HEK293 (cell line): ENCODE measurements at regions not wholly inside any gene's neighbourhood (a gene's known extent, or its start where the extent isn't known, plus 50 kb on each side); places are given as distances from the start of the nearest gene placed in this dataset.

Source experiments
- CTCF ChIA-PET: fragments of 350-600 bp; formaldehyde crosslinking; extraction: SDS; loops from one replicate; lab custom pipeline; 2021; ENCODE audit warnings: antibody characterized with exemption; lab: Yijun Ruan, JAX
- POLR2A ChIA-PET: fragments of 300-600 bp; formaldehyde crosslinking; extraction: SDS; loops from one replicate; lab custom pipeline; 2020; ENCODE audit warnings: antibody characterized with exemption, inconsistent platforms; lab: Yijun Ruan, JAX
- H3K27ac ChIP-seq: fragments of 200-500 bp; sonication (Bioruptor generic); 2 replicates; pipeline ENCODE4 v1.5.1; 2014; ENCODE audit warnings: low read depth, low read length, control low read depth, inconsistent platforms; ENCODE audit errors: extremely low read depth
- H3K36me3 ChIP-seq, 2 experiments: fragments of 200-500 bp in 1 of 2; sonication (Bioruptor generic) in 1 of 2; 1 replicate in 1 of 2; 2 replicates in 1 of 2; pipeline ENCODE4 v1.5.1; 2014 to 2017; ENCODE audit warnings: inconsistent platforms in 2 of 2, low read length in 2 of 2; ENCODE audit not compliant: control insufficient read depth in 2 of 2, insufficient read depth in 1 of 2
- H3K4me1 ChIP-seq: fragments of 200-500 bp; sonication (Bioruptor generic); 2 replicates; pipeline ENCODE4 v1.5.1; 2014; ENCODE audit warnings: mild to moderate bottlenecking, low read length, inconsistent platforms; ENCODE audit not compliant: control insufficient read depth, insufficient read depth
- H3K4me3 ChIP-seq: 2 replicates; pipeline ENCODE4 v1.5.1; 2011; ENCODE audit warnings: low read depth, mild to moderate bottlenecking, control low read depth, low read length, moderate library complexity
- H3K9me3 ChIP-seq: fragments of 200-500 bp; sonication (Bioruptor generic); 2 replicates; pipeline ENCODE4 v1.5.1; 2014; ENCODE audit warnings: low read depth, low read length, inconsistent platforms; ENCODE audit not compliant: control insufficient read depth, insufficient read depth
- HOXD13 ChIP-seq: sonication (generic); formaldehyde crosslinking; IDR thresholded peaks from 2 replicates; pipeline ENCODE4 v1.8.0; 2022; ENCODE audit warnings: missing genetic modification reagents, borderline replicate concordance
- MZF1 ChIP-seq: fragments of 450-650 bp; formaldehyde crosslinking; IDR thresholded peaks from 2 replicates; pipeline ENCODE4 v1.5.1; 2017; ENCODE audit warnings: missing biosample characterization, missing genetic modification characterization, borderline replicate concordance
- PRDM1 ChIP-seq: fragments of 450-650 bp; formaldehyde crosslinking; IDR thresholded peaks from 2 replicates; pipeline ENCODE4; 2016; ENCODE audit warnings: missing biosample characterization, missing genetic modification characterization
- SETDB1 ChIP-seq: IDR thresholded peaks from one replicate; pipeline ENCODE4 v1.6.1; 2017; ENCODE audit warnings: mild to moderate bottlenecking, low read length, moderate library complexity, mixed read lengths; ENCODE audit not compliant: insufficient read length
- ZBTB1 ChIP-seq: fragments of 450-650 bp; formaldehyde crosslinking; IDR thresholded peaks from 2 replicates; pipeline ENCODE4 v1.5.1; 2016; ENCODE audit warnings: missing biosample characterization, missing genetic modification characterization
- ZBTB26 ChIP-seq: fragments of 450-650 bp; formaldehyde crosslinking; optimal IDR thresholded peaks from 2 replicates; pipeline ENCODE3; 2016; ENCODE audit warnings: missing biosample characterization, mild to moderate bottlenecking, missing genetic modification characterization
- ZBTB44 ChIP-seq: fragments of 450-650 bp; IDR thresholded peaks from 2 replicates; pipeline ENCODE4 v1.5.1; 2018; ENCODE audit warnings: missing biosample characterization, mild to moderate bottlenecking, missing genetic modification characterization
- ZFP3 ChIP-seq: fragments of 450-650 bp; formaldehyde crosslinking; IDR thresholded peaks from 2 replicates; pipeline ENCODE4 v1.5.1; 2016; ENCODE audit warnings: low read depth, missing biosample characterization, missing genetic modification characterization
- ZNF133 ChIP-seq: fragments of 450-650 bp; formaldehyde crosslinking; IDR thresholded peaks from 2 replicates; pipeline ENCODE4 v1.5.1; 2016; ENCODE audit warnings: missing biosample characterization, missing genetic modification characterization
- ZNF157 ChIP-seq: fragments of 450-650 bp; formaldehyde crosslinking; IDR thresholded peaks from 2 replicates; pipeline ENCODE4 v1.5.1; 2016; ENCODE audit warnings: missing biosample characterization, missing genetic modification characterization
- ZNF16 ChIP-seq: fragments of 450-650 bp; formaldehyde crosslinking; IDR thresholded peaks from 2 replicates; pipeline ENCODE4 v1.5.1; 2016; ENCODE audit warnings: low read depth, missing biosample characterization, missing genetic modification characterization
- ZNF211 ChIP-seq: fragments of 450-650 bp; formaldehyde crosslinking; IDR thresholded peaks from 2 replicates; pipeline ENCODE4 v1.5.1; 2016; ENCODE audit warnings: low read depth, missing biosample characterization, missing genetic modification characterization
- ZNF221 ChIP-seq: fragments of 450-650 bp; formaldehyde crosslinking; IDR thresholded peaks from 2 replicates; pipeline ENCODE4 v1.5.1; 2017; ENCODE audit warnings: missing biosample characterization, missing genetic modification characterization, borderline replicate concordance
- ZNF274 ChIP-seq, 2 experiments: fragments of 200-500 bp in 1 of 2; fragments of 450-650 bp in 1 of 2; sonication (Bioruptor generic) in 1 of 2; formaldehyde crosslinking in 1 of 2; IDR thresholded peaks; 2 replicates each; pipeline versions ENCODE4 v1.5.1 to v1.6.1; 2014 to 2016; ENCODE audit warnings: borderline replicate concordance in 1 of 2, inconsistent platforms in 1 of 2, low read length in 1 of 2, missing biosample characterization in 1 of 2, missing genetic modification characterization in 1 of 2
- ZNF341 ChIP-seq: fragments of 450-650 bp; formaldehyde crosslinking; IDR thresholded peaks from 2 replicates; pipeline ENCODE4; 2016; ENCODE audit warnings: low read depth, missing biosample characterization, missing genetic modification characterization
- ZNF391 ChIP-seq: fragments of 450-650 bp; formaldehyde crosslinking; IDR thresholded peaks from 2 replicates; pipeline ENCODE4 v1.5.1; 2016; ENCODE audit warnings: low read depth, missing biosample characterization, missing genetic modification characterization, borderline replicate concordance
- ZNF398 ChIP-seq: fragments of 450-650 bp; formaldehyde crosslinking; IDR thresholded peaks from 2 replicates; pipeline ENCODE4 v1.5.1; 2017; ENCODE audit warnings: missing biosample characterization, missing genetic modification characterization
- ZNF426 ChIP-seq: fragments of 450-650 bp; formaldehyde crosslinking; IDR thresholded peaks from 2 replicates; pipeline ENCODE4 v1.5.1; 2017; ENCODE audit warnings: missing biosample characterization, missing genetic modification characterization, mild to moderate bottlenecking, inconsistent platforms, moderate library complexity
- ZNF555 ChIP-seq: fragments of 450-650 bp; formaldehyde crosslinking; conservative IDR thresholded peaks from 2 replicates; pipeline ENCODE4 v1.5.1; 2017; ENCODE audit warnings: missing biosample characterization, mild to moderate bottlenecking, missing genetic modification characterization, inconsistent platforms
- ZNF585B ChIP-seq: fragments of 450-650 bp; formaldehyde crosslinking; IDR thresholded peaks from 2 replicates; pipeline ENCODE4 v1.5.1; 2016; ENCODE audit warnings: missing biosample characterization, missing genetic modification characterization
- ZNF629 ChIP-seq: fragments of 450-650 bp; formaldehyde crosslinking; IDR thresholded peaks from 2 replicates; pipeline ENCODE4 v1.5.1; 2017; ENCODE audit warnings: missing biosample characterization, missing genetic modification characterization
- ZNF639 ChIP-seq: fragments of 450-650 bp; formaldehyde crosslinking; IDR thresholded peaks from 2 replicates; pipeline ENCODE4 v1.5.1; 2016; ENCODE audit warnings: missing biosample characterization, missing genetic modification characterization
- ZNF664 ChIP-seq: fragments of 450-650 bp; formaldehyde crosslinking; IDR thresholded peaks from 2 replicates; pipeline ENCODE4 v1.5.1; 2016; ENCODE audit warnings: missing biosample characterization, missing genetic modification characterization
- ZNF704 ChIP-seq: fragments of 450-650 bp; formaldehyde crosslinking; IDR thresholded peaks from 2 replicates; pipeline ENCODE4 v1.5.1; 2016; ENCODE audit warnings: missing biosample characterization, missing genetic modification characterization
- ZNF707 ChIP-seq: fragments of 450-650 bp; formaldehyde crosslinking; IDR thresholded peaks from 2 replicates; pipeline ENCODE4 v1.5.1; 2016; ENCODE audit warnings: missing biosample characterization, missing genetic modification characterization
- ZNF768 ChIP-seq: fragments of 450-650 bp; formaldehyde crosslinking; IDR thresholded peaks from 2 replicates; pipeline ENCODE4 v1.5.1; 2018; ENCODE audit warnings: missing biosample characterization, mild to moderate bottlenecking, missing genetic modification characterization
- ZNF791 ChIP-seq: fragments of 450-650 bp; formaldehyde crosslinking; IDR thresholded peaks from 2 replicates; pipeline ENCODE4 v1.5.1; 2016; ENCODE audit warnings: missing biosample characterization, missing genetic modification characterization

- CTCF ChIA-PET = interaction anchor here (0.7 to 9.5 kb wide), 4 partner anchors 9 to 177 kb away, joined by 3 to 109 read pairs (median 16); partner anchors contain the start of gene DKK1
- POLR2A ChIA-PET = no interaction called here
- Histone ChIP-seq H3K4me3 (no peak overlapping the region), H3K36me3 (no peaks in the 10 kb centered on the region), H3K4me1 (no peaks in the 10 kb centered on the region), H3K9me3 (no peaks in the 10 kb centered on the region), H3K27ac (no peak overlapping the region)
- TF ChIP-seq ZNF791 (no peak), ZNF707 (tag by site-specific recombination) (no peak), ZNF426 (tag by site-specific recombination) (no peak), ZNF221 (tag by site-specific recombination) (no peak), ZFP3 (tag by site-specific recombination) (no peak), ZNF398 (tag by site-specific recombination) (no peak), ZNF664 (no peak), ZNF211 (tag by site-specific recombination) (no peak), MZF1 (tag by site-specific recombination) (no peak), ZBTB1 (tag by site-specific recombination) (no peak), ZNF391 (tag by site-specific recombination) (no peak), ZBTB26 (tag by site-specific recombination) (no peak), ZNF585B (tag by site-specific recombination) (no peak), ZNF16 (no peak)
Measured at GRCh38 chr10:52485462-52485861, 171.4 kb downstream of the DKK1 start.

- ChIA-PET CTCF (interaction anchor here (0.5 to 9.5 kb wide), 12 partner anchors 15 to 1511 kb away, joined by 3 to 109 read pairs (median 5); partner anchors contain the start of gene DKK1), POLR2A (interaction anchor here (0.9 kb wide), 1 partner anchor 173 kb away, joined by 3 read pairs; the partner anchor contains the start of gene DKK1)
- Histone ChIP-seq H3K9me3 (no peaks in the 10 kb centered on the region), H3K27ac (no peak overlapping the region), H3K4me1 (no peaks in the 10 kb centered on the region), H3K36me3 (no peaks in the 10 kb centered on the region), H3K4me3 (no peak overlapping the region)
- no peak for TF ChIP-seq ZNF157 (tag by site-specific recombination)
- TF ChIP-seq ZBTB44 = no peak
- no peak for TF ChIP-seq HOXD13
- TF ChIP-seq ZNF555 (tag by site-specific recombination) = no peak
- no peak for TF ChIP-seq ZNF341 (tag by site-specific recombination)
- no peak for TF ChIP-seq ZNF629 (tag by site-specific recombination)
- TF ChIP-seq ZNF639 = no peak
- TF ChIP-seq ZNF704 (tag by site-specific recombination) = no peak
- TF ChIP-seq SETDB1 = no peak
- no peak for TF ChIP-seq ZNF133
- no peak for TF ChIP-seq PRDM1 (tag by site-specific recombination)
- TF ChIP-seq ZNF274 (IDR thresholded peaks at IDR 0.05; ENCODE audit: low read length) = no peak
- TF ChIP-seq ZNF274 (tag by site-specific recombination; IDR thresholded peaks at IDR 0.05; ENCODE audit: borderline replicate concordance) = no peak
- no peak for TF ChIP-seq ZNF768 (tag by site-specific recombination)
Measured at GRCh38 chr10:52486840-52487611, 172.9 kb downstream of the DKK1 start.
